ENCODE measurements at regions not wholly inside any gene's neighbourhood (a gene's known extent, or its start where the extent isn't known, plus 50 kb on each side); places are given as distances from the start of the nearest gene placed in this dataset.
A peak's percentile ranks its signal among the peaks of the same experiment; 100 is the strongest.

DNA sequence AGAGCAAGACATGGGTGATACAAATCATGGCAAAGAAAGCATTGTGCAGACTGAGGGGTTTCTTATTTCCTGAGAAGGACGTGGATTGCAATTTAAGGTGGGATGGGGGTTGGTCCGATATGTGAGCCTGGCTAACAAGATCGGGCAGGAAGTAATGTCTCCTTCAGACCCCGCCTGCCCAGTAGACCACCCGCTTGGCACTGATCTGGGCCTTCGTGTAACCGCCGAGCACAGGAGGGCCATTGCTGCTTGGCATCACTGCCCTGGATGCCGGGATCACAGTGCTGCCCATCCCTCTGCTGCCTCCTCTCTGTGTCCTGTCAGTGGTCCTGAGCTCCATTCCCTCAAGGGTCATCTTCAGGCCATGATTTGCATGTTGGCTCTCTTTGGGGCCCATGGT is 214.6 kb upstream of the ZNF32 start:
- no peak overlapping the region for H3K27ac ChIP-seq (replicated peaks; ENCODE audit: low read length)
- H4K91ac ChIP-seq (ENCODE audit: low read depth, low read length, poor library complexity) = no peak overlapping the region
- no peak for DNase-seq (ENCODE audit: low spot score)
- H3K9ac ChIP-seq (ENCODE audit: low read depth, low read length, poor library complexity) = no peak overlapping the region
- H4K8ac ChIP-seq (ENCODE audit: low read depth, low read length) = no peak overlapping the region
- H3K36me3 ChIP-seq (replicated peaks in 1 of 2; ENCODE audit: control insufficient read depth in 2 of 2, insufficient read depth in 2 of 2, low read length in 2 of 2) = no peaks in the 10 kb centered on the region
- no peak overlapping the region for H3K23ac ChIP-seq (ENCODE audit: low read depth, low read length, poor library complexity)
- no peak overlapping the region for H2AFZ ChIP-seq (ENCODE audit: low read length)
- no peak overlapping the region for H3K14ac ChIP-seq (ENCODE audit: low read length)
- peaks cover 0 to 6% (median 0%) of the 10 kb centered on the region in 3 experiments for H3K27me3 ChIP-seq (ENCODE audit: control insufficient read depth in 3 of 3, insufficient read depth in 3 of 3, low read depth in 1 of 3, low read length in 3 of 3)
- no peak overlapping the region for H3K4me3 ChIP-seq (ENCODE audit: low read length in 2 of 2)
- no peak overlapping the region for H3K4ac ChIP-seq (ENCODE audit: low read length)
- no peak overlapping the region for H2AK5ac ChIP-seq (ENCODE audit: low read depth, low read length)
- WGBS, 2 donors (ENCODE audit: extremely low coverage in 2 of 2, insufficient read length in 2 of 2, insufficient replicate concordance in 1 of 2) = no CpG with 5 or more reads among the region's 9 CpGs
- peaks cover 0 to 3% of the 10 kb centered on the region in 2 donors for H3K4me1 ChIP-seq (ENCODE audit: control insufficient read depth in 2 of 2, insufficient read depth in 1 of 2, low read depth in 1 of 2, low read length in 2 of 2)
- no peak overlapping the region for H2BK5ac ChIP-seq (ENCODE audit: low read length)
- H2BK15ac ChIP-seq (ENCODE audit: low read length) = no peak overlapping the region
- H3K9me3 ChIP-seq (replicated peaks in 1 of 2; ENCODE audit: control insufficient read depth in 2 of 2, insufficient read depth in 1 of 2, low read depth in 1 of 2, low read length in 2 of 2) = peaks cover 0 to 1% of the 10 kb centered on the region in 2 donors
- no peak overlapping the region for H2BK12ac ChIP-seq (ENCODE audit: low read length)
- H3K4me2 ChIP-seq (ENCODE audit: insufficient read depth, low read length, poor library complexity, severe bottlenecking) = no peak overlapping the region
- no peaks in the 10 kb centered on the region for H3K79me1 ChIP-seq (ENCODE audit: low read depth, low read length)
- peak overlapping the region; percentile 9 for H3K18ac ChIP-seq (ENCODE audit: low read length)
- H2BK120ac ChIP-seq (ENCODE audit: low read depth, low read length) = no peak overlapping the region

DNA sequence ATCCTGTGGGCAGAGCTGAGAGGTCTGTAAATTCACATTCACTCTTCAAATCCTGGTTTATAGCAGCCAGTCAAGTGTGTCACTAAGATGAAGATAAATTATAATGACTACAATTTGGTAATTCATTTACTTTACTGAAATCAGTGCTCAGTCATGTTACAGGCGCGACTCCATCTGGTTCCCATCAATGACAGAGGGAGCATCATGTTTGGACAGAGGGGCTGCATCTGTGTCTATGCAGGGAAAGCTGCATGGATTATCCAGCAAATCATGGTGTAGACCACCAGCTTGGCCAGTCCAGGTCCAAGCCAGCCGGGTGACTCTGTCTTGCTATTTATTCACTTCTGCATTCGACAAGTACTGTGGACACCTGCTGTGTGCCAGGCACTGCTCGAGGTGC is 214.1 kb upstream of the ZNF32 start:
- no peak overlapping the region for H3K18ac ChIP-seq (ENCODE audit: low read length)
- no peak overlapping the region for H3K4ac ChIP-seq (ENCODE audit: low read length)
- H3K9ac ChIP-seq (ENCODE audit: low read depth, low read length, poor library complexity) = no peak overlapping the region
- no peak overlapping the region for H2AFZ ChIP-seq (ENCODE audit: low read length)
- no CpG with 5 or more reads among the region's 5 CpGs for WGBS, 2 donors (ENCODE audit: extremely low coverage in 2 of 2, insufficient read length in 2 of 2, insufficient replicate concordance in 1 of 2)
- no peaks in the 10 kb centered on the region for H3K79me1 ChIP-seq (ENCODE audit: low read depth, low read length)
- H2BK5ac ChIP-seq (ENCODE audit: low read length) = no peak overlapping the region
- H2BK120ac ChIP-seq (ENCODE audit: low read depth, low read length) = no peak overlapping the region
- no peak overlapping the region for H2BK15ac ChIP-seq (ENCODE audit: low read length)
- H3K4me1 ChIP-seq (ENCODE audit: control insufficient read depth in 2 of 2, insufficient read depth in 1 of 2, low read depth in 1 of 2, low read length in 2 of 2) = peaks cover 0 to 3% of the 10 kb centered on the region in 2 donors
- H4K91ac ChIP-seq (ENCODE audit: low read depth, low read length, poor library complexity) = no peak overlapping the region
- no peak overlapping the region for H2BK12ac ChIP-seq (ENCODE audit: low read length)
- H3K27me3 ChIP-seq (ENCODE audit: control insufficient read depth in 3 of 3, insufficient read depth in 3 of 3, low read depth in 1 of 3, low read length in 3 of 3) = peaks cover 0 to 6% (median 0%) of the 10 kb centered on the region in 3 experiments
- no peaks in the 10 kb centered on the region for H3K36me3 ChIP-seq (replicated peaks in 1 of 2; ENCODE audit: control insufficient read depth in 2 of 2, insufficient read depth in 2 of 2, low read length in 2 of 2)
- no peak overlapping the region for H3K27ac ChIP-seq (replicated peaks; ENCODE audit: low read length)
- H2AK5ac ChIP-seq (ENCODE audit: low read depth, low read length) = no peak overlapping the region
- no peak for DNase-seq (ENCODE audit: low spot score)
- peaks cover 0 to 1% of the 10 kb centered on the region in 2 donors for H3K9me3 ChIP-seq (replicated peaks in 1 of 2; ENCODE audit: control insufficient read depth in 2 of 2, insufficient read depth in 1 of 2, low read depth in 1 of 2, low read length in 2 of 2)
- H3K4me2 ChIP-seq (ENCODE audit: insufficient read depth, low read length, poor library complexity, severe bottlenecking) = no peak overlapping the region
- H3K23ac ChIP-seq (ENCODE audit: low read depth, low read length, poor library complexity) = no peak overlapping the region
- H4K8ac ChIP-seq (ENCODE audit: low read depth, low read length) = no peak overlapping the region
- H3K4me3 ChIP-seq (ENCODE audit: low read length in 2 of 2) = no peak overlapping the region
- H3K14ac ChIP-seq (ENCODE audit: low read length) = no peak overlapping the region

DNA sequence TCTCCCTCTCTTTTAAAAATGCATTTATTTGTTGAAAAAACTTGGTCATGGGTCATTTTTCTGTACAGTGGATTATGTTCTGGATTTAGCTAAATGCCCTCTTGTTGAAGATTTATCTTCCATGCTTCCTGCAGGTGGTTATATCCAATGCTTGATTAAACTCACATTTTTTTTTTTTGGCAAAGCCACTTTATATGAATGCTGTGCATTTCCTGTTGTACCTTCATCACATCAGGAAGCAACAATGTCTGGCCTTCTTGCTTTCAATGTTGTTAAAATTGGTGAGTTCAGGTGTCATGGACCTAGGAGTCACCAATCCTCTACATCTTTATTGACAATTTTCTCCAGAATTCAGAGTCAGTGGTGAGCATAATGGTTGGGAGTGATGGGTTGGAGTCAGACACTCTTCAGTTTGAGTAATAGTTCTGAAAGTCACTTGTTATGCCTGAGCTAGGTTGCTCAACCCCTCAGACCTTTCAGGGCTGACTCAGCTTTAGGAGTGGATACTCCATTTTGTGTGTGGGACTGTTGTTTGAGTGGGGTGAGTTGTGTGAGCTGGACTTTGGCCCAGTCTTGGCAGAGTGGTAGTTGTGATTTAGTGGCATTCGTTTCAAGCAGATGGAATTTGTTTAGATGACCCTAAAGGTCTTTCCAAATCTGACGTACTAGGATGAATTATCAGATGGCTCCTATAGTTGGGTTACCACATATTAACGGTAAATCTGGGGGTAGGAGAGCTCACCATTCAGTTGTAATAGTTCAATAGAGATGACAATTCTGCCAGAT is 213.5 kb upstream of the ZNF32 start:
- H3K18ac ChIP-seq (ENCODE audit: low read length) = no peak overlapping the region
- WGBS, 2 donors (ENCODE audit: extremely low coverage in 2 of 2, insufficient read length in 2 of 2, insufficient replicate concordance in 1 of 2) = no CpG with 5 or more reads among the region's 3 CpGs

DNA sequence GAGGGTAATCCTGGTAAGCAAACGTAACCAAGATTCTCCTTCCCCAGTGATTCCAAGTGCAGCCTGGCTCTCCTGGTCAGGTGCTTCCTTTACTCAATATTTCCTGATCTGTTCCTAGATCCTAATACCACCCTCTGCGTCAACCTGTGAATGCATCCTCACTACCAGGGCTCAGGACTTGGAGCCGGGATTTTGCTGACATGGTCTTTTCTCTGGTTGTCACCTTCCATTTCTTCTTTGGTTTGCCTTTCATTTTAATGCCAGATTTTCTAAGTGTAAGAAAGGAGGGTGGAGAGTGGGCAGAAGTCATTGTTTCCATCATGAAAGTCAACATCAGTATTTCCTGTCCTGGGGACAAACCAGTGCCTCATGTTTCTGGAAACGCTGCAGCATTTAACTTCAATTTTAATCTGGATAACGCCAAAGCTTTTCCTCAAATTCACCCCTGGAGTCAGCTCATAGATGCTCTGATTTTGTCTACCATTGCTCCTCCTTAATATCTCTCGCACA is 210.4 kb upstream of the ZNF32 start:
- H3K4me1 ChIP-seq (ENCODE audit: control insufficient read depth in 2 of 2, insufficient read depth in 1 of 2, low read depth in 1 of 2, low read length in 2 of 2) = peaks cover 0 to under 1% of the 10 kb centered on the region in 2 donors
- WGBS, 2 donors (ENCODE audit: extremely low coverage in 2 of 2, insufficient read length in 2 of 2, insufficient replicate concordance in 1 of 2) = no CpG with 5 or more reads among the region's 6 CpGs

More for the DNA sequence above, 213.5 kb upstream of the ZNF32 start:
- Histone ChIP-seq H3K23ac (ENCODE audit: low read depth, low read length, poor library complexity) (no peak overlapping the region), H4K8ac (ENCODE audit: low read depth, low read length) (no peak overlapping the region), H2BK15ac (ENCODE audit: low read length) (no peak overlapping the region), H3K9me3 (replicated peaks in 1 of 2; ENCODE audit: control insufficient read depth in 2 of 2, insufficient read depth in 1 of 2, low read depth in 1 of 2, low read length in 2 of 2) (peaks cover 0 to 1% of the 10 kb centered on the region in 2 donors), H3K4me3 (ENCODE audit: low read length in 2 of 2) (no peak overlapping the region), H3K4ac (ENCODE audit: low read length) (no peak overlapping the region), H3K4me2 (ENCODE audit: insufficient read depth, low read length, poor library complexity, severe bottlenecking) (no peak overlapping the region), H2AK5ac (ENCODE audit: low read depth, low read length) (no peak overlapping the region), H3K27ac (replicated peaks; ENCODE audit: low read length) (no peak overlapping the region), H3K14ac (ENCODE audit: low read length) (no peak overlapping the region), H2BK12ac (ENCODE audit: low read length) (no peak overlapping the region), H2BK5ac (ENCODE audit: low read length) (no peak overlapping the region), H3K9ac (ENCODE audit: low read depth, low read length, poor library complexity) (no peak overlapping the region), H2BK120ac (ENCODE audit: low read depth, low read length) (no peak overlapping the region), H4K91ac (ENCODE audit: low read depth, low read length, poor library complexity) (no peak overlapping the region), H3K4me1 (ENCODE audit: control insufficient read depth in 2 of 2, insufficient read depth in 1 of 2, low read depth in 1 of 2, low read length in 2 of 2) (peaks cover 0 to 3% of the 10 kb centered on the region in 2 donors), H3K27me3 (ENCODE audit: control insufficient read depth in 3 of 3, insufficient read depth in 3 of 3, low read depth in 1 of 3, low read length in 3 of 3) (peaks cover 0 to 6% (median 0%) of the 10 kb centered on the region in 3 experiments), H3K36me3 (replicated peaks in 1 of 2; ENCODE audit: control insufficient read depth in 2 of 2, insufficient read depth in 2 of 2, low read length in 2 of 2) (no peaks in the 10 kb centered on the region), H3K79me1 (ENCODE audit: low read depth, low read length) (no peaks in the 10 kb centered on the region), H2AFZ (ENCODE audit: low read length) (no peak overlapping the region)
- DNase-seq (ENCODE audit: low spot score) = no peak

More for the DNA sequence above, 210.4 kb upstream of the ZNF32 start:
- no peak overlapping the region for H2AFZ ChIP-seq (ENCODE audit: low read length)
- no peak overlapping the region for H2BK12ac ChIP-seq (ENCODE audit: low read length)
- DNase-seq (ENCODE audit: low spot score) = no peak
- no peak overlapping the region for H3K9ac ChIP-seq (ENCODE audit: low read depth, low read length, poor library complexity)
- H2BK5ac ChIP-seq (ENCODE audit: low read length) = no peak overlapping the region
- H3K18ac ChIP-seq (ENCODE audit: low read length) = no peak overlapping the region
- H4K8ac ChIP-seq (ENCODE audit: low read depth, low read length) = no peak overlapping the region
- no peak overlapping the region for H3K4ac ChIP-seq (ENCODE audit: low read length)
- no peaks in the 10 kb centered on the region for H3K27me3 ChIP-seq (ENCODE audit: control insufficient read depth in 3 of 3, insufficient read depth in 3 of 3, low read depth in 1 of 3, low read length in 3 of 3)
- no peak overlapping the region for H3K27ac ChIP-seq (replicated peaks; ENCODE audit: low read length)
- no peak overlapping the region for H3K4me3 ChIP-seq (ENCODE audit: low read length in 2 of 2)
- no peak overlapping the region for H2AK5ac ChIP-seq (ENCODE audit: low read depth, low read length)
- H2BK15ac ChIP-seq (ENCODE audit: low read length) = no peak overlapping the region
- H4K91ac ChIP-seq (ENCODE audit: low read depth, low read length, poor library complexity) = no peak overlapping the region
- no peak overlapping the region for H2BK120ac ChIP-seq (ENCODE audit: low read depth, low read length)
- H3K79me1 ChIP-seq (ENCODE audit: low read depth, low read length) = no peaks in the 10 kb centered on the region
- H3K14ac ChIP-seq (ENCODE audit: low read length) = no peak overlapping the region
- no peaks in the 10 kb centered on the region for H3K36me3 ChIP-seq (replicated peaks in 1 of 2; ENCODE audit: control insufficient read depth in 2 of 2, insufficient read depth in 2 of 2, low read length in 2 of 2)
- H3K9me3 ChIP-seq (replicated peaks in 1 of 2; ENCODE audit: control insufficient read depth in 2 of 2, insufficient read depth in 1 of 2, low read depth in 1 of 2, low read length in 2 of 2) = no peaks in the 10 kb centered on the region
- H3K4me2 ChIP-seq (ENCODE audit: insufficient read depth, low read length, poor library complexity, severe bottlenecking) = no peak overlapping the region
- H3K23ac ChIP-seq (ENCODE audit: low read depth, low read length, poor library complexity) = no peak overlapping the region
